IMR-90 (cell line): ENCODE measurements at regions not wholly inside any gene's neighbourhood (a gene's known extent, or its start where the extent isn't known, plus 50 kb on each side); places are given as distances from the start of the nearest gene placed in this dataset.

Experiments used
- ATAC-seq: fragments of 200-7000 bp; cut with Tn5 transposase; 2 replicates; pipeline ENCODE4 v1.9.1; 2020; ENCODE audit warnings: low read depth, mild to moderate bottlenecking, moderate library complexity
- BruUV-seq: library from RNA; stranded (reverse); fragments of 400-500 nt; replicated peaks from 2 replicates; lab custom pipeline; 2021; lab: Mats Ljungman, UMichigan
- CTCF ChIA-PET: fragments of 300-600 bp; formaldehyde crosslinking; extraction: SDS; loops from one replicate; lab custom pipeline; 2021; ENCODE audit warnings: antibody characterized with exemption; lab: Yijun Ruan, JAX
- POLR2A ChIA-PET: fragments of 300-600 bp; sonication (Branson Sonifier 250); formaldehyde crosslinking; loops from one replicate; lab custom pipeline; 2022; ENCODE audit warnings: antibody characterized with exemption; ENCODE audit not compliant: unreplicated experiment; lab: Charles Lee
- DNase-seq: peaks from one replicate; pipeline ENCODE4 v3.0.0; 2013
- H2AFZ ChIP-seq: replicated peaks from 2 replicates; pipeline ENCODE3; 2013; ENCODE audit warnings: low read length, mild to moderate bottlenecking; ENCODE audit not compliant: poor library complexity
- H2AK5ac ChIP-seq: 2 replicates; pipeline ENCODE4 v1.6.1; 2013; ENCODE audit warnings: low read depth, low read length, inconsistent platforms
- H2AK9ac ChIP-seq: replicated peaks from 2 replicates; pipeline ENCODE3; 2013; ENCODE audit warnings: mild to moderate bottlenecking, low read depth, low read length, moderate library complexity; ENCODE audit not compliant: poor library complexity
- H2BK120ac ChIP-seq: 2 replicates; pipeline ENCODE4 v1.6.1; 2013; ENCODE audit warnings: low read depth, low read length, inconsistent platforms
- H2BK15ac ChIP-seq: 3 replicates; pipeline ENCODE4 v1.6.1; 2013; ENCODE audit warnings: low read depth, low read length, inconsistent platforms
- H2BK20ac ChIP-seq: 2 replicates; pipeline ENCODE4 v1.6.1; 2013; ENCODE audit warnings: low read depth, mild to moderate bottlenecking, inconsistent platforms, low read length, moderate library complexity
- H2BK5ac ChIP-seq: 2 replicates; pipeline ENCODE4 v1.6.1; 2013; ENCODE audit warnings: mild to moderate bottlenecking, low read depth, low read length, inconsistent platforms; ENCODE audit not compliant: poor library complexity, severe bottlenecking
- H3K14ac ChIP-seq: replicated peaks from 2 replicates; pipeline ENCODE4 v1.6.1; 2013; ENCODE audit warnings: low read depth, low read length, inconsistent platforms
- H3K18ac ChIP-seq: 2 replicates; pipeline ENCODE4 v1.6.1; 2013; ENCODE audit warnings: low read depth, low read length, control low read depth
- H3K23ac ChIP-seq: 2 replicates; pipeline ENCODE4 v1.6.1; 2013; ENCODE audit warnings: low read depth, low read length, inconsistent platforms
- H3K27ac ChIP-seq: 2 replicates; pipeline ENCODE4 v1.5.1; 2013; ENCODE audit warnings: mild to moderate bottlenecking, control low read depth, low read length; ENCODE audit not compliant: insufficient read depth
- H3K27me3 ChIP-seq: 2 replicates; pipeline ENCODE4 v1.6.1; 2013; ENCODE audit warnings: low read length; ENCODE audit not compliant: control insufficient read depth, insufficient read depth
- H3K36me3 ChIP-seq: 2 replicates; pipeline ENCODE4 v1.6.1; 2013; ENCODE audit warnings: low read length, mixed read lengths; ENCODE audit not compliant: control insufficient read depth, insufficient read depth
- H3K4ac ChIP-seq: 2 replicates; pipeline ENCODE4 v1.6.1; 2013; ENCODE audit warnings: low read depth, low read length, inconsistent platforms
- H3K4me1 ChIP-seq: 2 replicates; pipeline ENCODE4 v1.6.1; 2013; ENCODE audit warnings: low read length, mixed read lengths; ENCODE audit not compliant: control insufficient read depth, insufficient read depth
- H3K4me2 ChIP-seq: 2 replicates; pipeline ENCODE4 v1.6.1; 2013; ENCODE audit warnings: low read depth, mild to moderate bottlenecking, control low read depth, low read length, moderate library complexity
- H3K4me3 ChIP-seq: 2 replicates; pipeline ENCODE4 v1.5.1; 2013; ENCODE audit warnings: low read depth, mild to moderate bottlenecking, control low read depth, low read length, moderate library complexity; ENCODE audit not compliant: insufficient read depth
- H3K56ac ChIP-seq: 2 replicates; pipeline ENCODE4 v1.6.1; 2013; ENCODE audit warnings: low read length, inconsistent platforms; ENCODE audit not compliant: insufficient read depth; ENCODE audit errors: extremely low read depth
- H3K79me1 ChIP-seq, 2 experiments: 2 replicates each; pipeline ENCODE4 v1.6.1; 2013; ENCODE audit warnings: low read length in 2 of 2, inconsistent platforms in 1 of 2, low read depth in 1 of 2
- H3K9ac ChIP-seq: 2 replicates; pipeline ENCODE4 v1.6.1; 2013; ENCODE audit warnings: low read depth, low read length, control low read depth
- H3K9me1 ChIP-seq: 2 replicates; pipeline ENCODE4 v1.6.1; 2013; ENCODE audit warnings: low read length, inconsistent platforms; ENCODE audit not compliant: insufficient read depth
- H3K9me3 ChIP-seq: 2 replicates; pipeline ENCODE4 v1.6.1; 2013; ENCODE audit warnings: low read length; ENCODE audit not compliant: control insufficient read depth, insufficient read depth
- H4K20me1 ChIP-seq: 2 replicates; pipeline ENCODE4 v1.6.1; 2013; ENCODE audit warnings: low read length, inconsistent platforms; ENCODE audit not compliant: insufficient read depth
- H4K5ac ChIP-seq: 2 replicates; pipeline ENCODE4 v1.6.1; 2013; ENCODE audit warnings: mild to moderate bottlenecking, low read depth, low read length, control low read depth
- H4K8ac ChIP-seq, 2 experiments: 2 replicates each; pipeline ENCODE4 v1.6.1; 2013; ENCODE audit warnings: low read depth in 2 of 2, low read length in 2 of 2, control low read depth in 1 of 2, inconsistent platforms in 1 of 2
- H4K91ac ChIP-seq: 2 replicates; pipeline ENCODE4 v1.6.1; 2013; ENCODE audit warnings: low read depth, low read length, inconsistent platforms; ENCODE audit not compliant: insufficient read depth
- BHLHE40 ChIP-seq: fragments of 150-350 bp; IDR thresholded peaks from 2 replicates; pipeline ENCODE4 v1.6.1; 2016; ENCODE audit warnings: mild to moderate bottlenecking, low read depth, low read length
- CEBPB ChIP-seq: IDR thresholded peaks from 2 replicates; pipeline ENCODE4 v1.6.1; 2012; ENCODE audit warnings: low read depth, low read length, improper control_type of control experiment
- CHD1 ChIP-seq: IDR thresholded peaks from 2 replicates; pipeline ENCODE4 v1.6.1; 2012; ENCODE audit warnings: low read depth, low read length, improper control_type of control experiment
- FOS ChIP-seq: fragments of 150-350 bp; IDR thresholded peaks from 2 replicates; pipeline ENCODE4 v1.6.1; 2016; ENCODE audit warnings: low read depth, low read length
- MAZ ChIP-seq: IDR thresholded peaks from 2 replicates; pipeline ENCODE4 v1.6.1; 2012; ENCODE audit warnings: low read depth, mild to moderate bottlenecking, low read length, improper control_type of control experiment, moderate library complexity, borderline replicate concordance
- MXI1 ChIP-seq: IDR thresholded peaks from 2 replicates; pipeline ENCODE4 v1.6.1; 2012; ENCODE audit warnings: low read depth, mild to moderate bottlenecking, low read length, moderate library complexity, borderline replicate concordance
- NFE2L2 ChIP-seq: fragments of 150-350 bp; IDR thresholded peaks from 2 replicates; pipeline ENCODE4 v1.6.1; 2016; ENCODE audit warnings: low read depth, mild to moderate bottlenecking, low read length
- POLR2A ChIP-seq: IDR thresholded peaks from 2 replicates; pipeline ENCODE4 v1.6.1; 2012; ENCODE audit warnings: mild to moderate bottlenecking, low read depth, low read length
- RAD21 ChIP-seq: IDR thresholded peaks from 2 replicates; pipeline ENCODE4 v1.6.1; 2012; ENCODE audit warnings: low read length, improper control_type of control experiment
- RCOR1 ChIP-seq: IDR thresholded peaks from 2 replicates; pipeline ENCODE4 v1.6.1; 2012; ENCODE audit warnings: mild to moderate bottlenecking, low read length, improper control_type of control experiment; ENCODE audit not compliant: insufficient replicate concordance
- RFX5 ChIP-seq: IDR thresholded peaks from 2 replicates; pipeline ENCODE4 v1.8.0; 2012; ENCODE audit warnings: low read depth, mild to moderate bottlenecking, low read length, moderate library complexity
- SMC3 ChIP-seq: fragments of 150-350 bp; IDR thresholded peaks from 2 replicates; pipeline ENCODE4 v1.6.1; 2016; ENCODE audit warnings: low read depth, mild to moderate bottlenecking, antibody characterized with exemption, low read length, moderate library complexity
- WGBS, 2 experiments: methylation state at CpG; one replicate each; pipeline versions ENCODE4 v1.1.5 to v1.1.7; 2013; ENCODE audit warnings: missing lambda C conversion rate in 2 of 2; ENCODE audit not compliant: insufficient read length in 1 of 2; ENCODE audit errors: extremely low coverage in 2 of 2; 5-methylcytosine and 5-hydroxymethylcytosine counted together
- dilution Hi-C: fragments of 300-500 bp; cut with HindIII; formaldehyde crosslinking; loops from one replicate; pipeline ENCODE4 v1.14.3; 2018; ENCODE audit warnings: low sequenced_read_pairs; ENCODE audit not compliant: unreplicated experiment
- in situ Hi-C: fragments of 300-500 bp; cut with MboI; formaldehyde crosslinking; loops from 3 replicates; pipeline ENCODE4 v1.14.3; 2019; ENCODE audit warnings: low sequenced_read_pairs, inconsistent platforms, mixed read lengths
- intact Hi-C: fragments of 100-400 bp; cut with micrococcal nuclease; formaldehyde crosslinking; loops from 2 replicates; pipeline ENCODE4 v1.10.0; 2022
- TF ChIP-seq, protein P1 (sequence below): fragments of 150-350 bp; IDR thresholded peaks from 2 replicates; pipeline ENCODE4 v1.6.1; 2017; ENCODE audit warnings: mild to moderate bottlenecking, antibody characterized with exemption, low read length, low read depth
- TF ChIP-seq, protein P2 (sequence below): conservative IDR thresholded peaks from 2 replicates; pipeline ENCODE4 v1.5.1; 2012; ENCODE audit warnings: mild to moderate bottlenecking, low read depth, low read length, improper control_type of control experiment
- TF ChIP-seq, protein P3 (sequence below): fragments of 150-350 bp; IDR thresholded peaks from 2 replicates; pipeline ENCODE4 v1.6.1; 2016; ENCODE audit warnings: low read depth, mild to moderate bottlenecking, low read length, moderate library complexity, borderline replicate concordance

DNA sequence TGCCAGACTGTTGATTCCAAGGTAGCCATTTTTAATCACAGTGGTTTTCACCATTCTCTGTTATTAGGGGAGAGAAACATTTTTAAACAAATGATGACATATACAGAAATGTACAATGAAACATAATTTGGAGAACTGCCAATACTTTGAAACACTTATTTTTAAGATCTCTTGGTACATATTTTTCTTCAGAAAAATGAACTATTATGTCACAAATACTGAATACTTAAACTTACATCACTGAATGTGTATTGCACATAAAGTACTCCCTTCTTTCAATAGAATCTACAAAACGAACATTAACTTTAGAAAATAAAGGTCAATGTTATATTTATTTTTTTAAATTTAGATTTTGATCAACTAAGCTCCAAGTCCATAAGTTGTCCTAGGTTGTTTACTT, 71.7 kb upstream of the CPNE8 start:
- dilution Hi-C loops (no loop called here), in situ Hi-C loops (no loop called here), intact Hi-C loops (no loop called here)
- Histone ChIP-seq H3K36me3 (no peaks in the 10 kb centered on the region), H3K56ac (no peak overlapping the region), H4K8ac (no peak overlapping the region), H2BK120ac (no peak overlapping the region), H2BK5ac (no peak overlapping the region), H2BK15ac (no peak overlapping the region), H3K4me2 (no peak overlapping the region), H3K27me3 (no peaks in the 10 kb centered on the region), H4K20me1 (no peaks in the 10 kb centered on the region), H3K9ac (no peak overlapping the region), H2BK20ac (no peak overlapping the region), H3K9me1 (no peaks in the 10 kb centered on the region), H3K4me1 (no peaks in the 10 kb centered on the region), H2AK9ac (no peak overlapping the region), H3K14ac (no peak overlapping the region), H3K9me3 (peaks cover 4% of the 10 kb centered on the region; the same call in 1 of the 2 replicates), H4K5ac (no peak overlapping the region), H3K23ac (no peak overlapping the region), H3K79me1 (no peaks in the 10 kb centered on the region), H3K4ac (no peak overlapping the region), H2AK5ac (no peak overlapping the region), H3K4me3 (no peak overlapping the region), H4K91ac (no peak overlapping the region), H2AFZ (no peak overlapping the region), H3K18ac (no peak overlapping the region), H3K27ac (no peak overlapping the region)
- CTCF ChIA-PET: no interaction called here
- POLR2A ChIA-PET: no interaction called here
- DNase-seq: no peak
- ATAC-seq: no peak
- no CpG with 5 or more reads among the region's 1 CpG for WGBS, 2 experiments
- TF ChIP-seq CEBPB: no peak
- TF ChIP-seq RFX5: no peak
- TF ChIP-seq RCOR1: no peak
- no peak for TF ChIP-seq FOS
- TF ChIP-seq, protein P1, sequence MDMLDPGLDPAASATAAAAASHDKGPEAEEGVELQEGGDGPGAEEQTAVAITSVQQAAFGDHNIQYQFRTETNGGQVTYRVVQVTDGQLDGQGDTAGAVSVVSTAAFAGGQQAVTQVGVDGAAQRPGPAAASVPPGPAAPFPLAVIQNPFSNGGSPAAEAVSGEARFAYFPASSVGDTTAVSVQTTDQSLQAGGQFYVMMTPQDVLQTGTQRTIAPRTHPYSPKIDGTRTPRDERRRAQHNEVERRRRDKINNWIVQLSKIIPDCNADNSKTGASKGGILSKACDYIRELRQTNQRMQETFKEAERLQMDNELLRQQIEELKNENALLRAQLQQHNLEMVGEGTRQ: no peak
- no peak for TF ChIP-seq CHD1
- TF ChIP-seq MXI1: no peak
- TF ChIP-seq, protein P2, sequence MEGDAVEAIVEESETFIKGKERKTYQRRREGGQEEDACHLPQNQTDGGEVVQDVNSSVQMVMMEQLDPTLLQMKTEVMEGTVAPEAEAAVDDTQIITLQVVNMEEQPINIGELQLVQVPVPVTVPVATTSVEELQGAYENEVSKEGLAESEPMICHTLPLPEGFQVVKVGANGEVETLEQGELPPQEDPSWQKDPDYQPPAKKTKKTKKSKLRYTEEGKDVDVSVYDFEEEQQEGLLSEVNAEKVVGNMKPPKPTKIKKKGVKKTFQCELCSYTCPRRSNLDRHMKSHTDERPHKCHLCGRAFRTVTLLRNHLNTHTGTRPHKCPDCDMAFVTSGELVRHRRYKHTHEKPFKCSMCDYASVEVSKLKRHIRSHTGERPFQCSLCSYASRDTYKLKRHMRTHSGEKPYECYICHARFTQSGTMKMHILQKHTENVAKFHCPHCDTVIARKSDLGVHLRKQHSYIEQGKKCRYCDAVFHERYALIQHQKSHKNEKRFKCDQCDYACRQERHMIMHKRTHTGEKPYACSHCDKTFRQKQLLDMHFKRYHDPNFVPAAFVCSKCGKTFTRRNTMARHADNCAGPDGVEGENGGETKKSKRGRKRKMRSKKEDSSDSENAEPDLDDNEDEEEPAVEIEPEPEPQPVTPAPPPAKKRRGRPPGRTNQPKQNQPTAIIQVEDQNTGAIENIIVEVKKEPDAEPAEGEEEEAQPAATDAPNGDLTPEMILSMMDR: no peak
- no peak for TF ChIP-seq POLR2A
- no peak for TF ChIP-seq NFE2L2
- TF ChIP-seq, protein P3, sequence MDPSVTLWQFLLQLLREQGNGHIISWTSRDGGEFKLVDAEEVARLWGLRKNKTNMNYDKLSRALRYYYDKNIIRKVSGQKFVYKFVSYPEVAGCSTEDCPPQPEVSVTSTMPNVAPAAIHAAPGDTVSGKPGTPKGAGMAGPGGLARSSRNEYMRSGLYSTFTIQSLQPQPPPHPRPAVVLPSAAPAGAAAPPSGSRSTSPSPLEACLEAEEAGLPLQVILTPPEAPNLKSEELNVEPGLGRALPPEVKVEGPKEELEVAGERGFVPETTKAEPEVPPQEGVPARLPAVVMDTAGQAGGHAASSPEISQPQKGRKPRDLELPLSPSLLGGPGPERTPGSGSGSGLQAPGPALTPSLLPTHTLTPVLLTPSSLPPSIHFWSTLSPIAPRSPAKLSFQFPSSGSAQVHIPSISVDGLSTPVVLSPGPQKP: no peak
- no peak for TF ChIP-seq SMC3
- no peak for TF ChIP-seq RAD21
- TF ChIP-seq MAZ: no peak
- no peak for TF ChIP-seq BHLHE40
- no TSS peak for BruUV-seq
